Right atrium auricular region (tissue), 2 donors: ENCODE measurements at regions not wholly inside any gene's neighbourhood (a gene's known extent, or its start where the extent isn't known, plus 50 kb on each side); places are given as distances from the start of the nearest gene placed in this dataset.

Experiments used
- DNase-seq: peaks from one replicate; pipeline ENCODE4 v3.0.0-alpha.2; 2019; ENCODE audit warnings: low spot score
- H3K27ac ChIP-seq, 2 donors: fragments of 200-600 bp; sonication (generic); 1 replicate in 1 of 2; 2 replicates in 1 of 2; pipeline ENCODE4 v1.5.1; 2016 to 2019
- H3K27me3 ChIP-seq, 2 donors: fragments of 200-600 bp; sonication (generic); one replicate each; pipeline versions ENCODE4 v1.5.1 to v1.6.0; 2017 to 2019
- H3K36me3 ChIP-seq: fragments of 200-600 bp; sonication (generic); one replicate; pipeline ENCODE4 v1.5.1; 2016
- H3K4me1 ChIP-seq, 2 donors: fragments of 200-600 bp; sonication (generic); one replicate each; pipeline versions ENCODE4 v1.5.1 to v1.6.0; 2017 to 2019
- H3K4me3 ChIP-seq, 2 donors: fragments of 200-600 bp; sonication (generic); 1 replicate in 1 of 2; 2 replicates in 1 of 2; pipeline ENCODE4 v1.5.1; 2017 to 2019; ENCODE audit warnings: mild to moderate bottlenecking in 1 of 2, moderate library complexity in 1 of 2
- H3K9me3 ChIP-seq, 2 donors: fragments of 200-600 bp; sonication (generic); one replicate each; pipeline ENCODE4 v1.5.1; 2019
- TF ChIP-seq, protein P1 (sequence below), 2 donors: fragments of 200-600 bp; sonication (generic); IDR thresholded peaks; one replicate each; pipeline ENCODE4 v1.5.1; 2019; ENCODE audit warnings: antibody characterized with exemption in 2 of 2

GRCh38 chr16:82313754-82314153 is 143.7 kb upstream of the MPHOSPH6 start:
- Histone ChIP-seq H3K36me3 (no peaks in the 10 kb centered on the region), H3K4me1 (peaks cover 0 to 10% of the 10 kb centered on the region in 2 donors), H3K4me3 (no peak overlapping the region), H3K9me3 (no peaks in the 10 kb centered on the region), H3K27me3 (no peaks in the 10 kb centered on the region), H3K27ac (peak overlapping the region in 1 of 2 donors; percentile 49)
- TF ChIP-seq, protein P1, sequence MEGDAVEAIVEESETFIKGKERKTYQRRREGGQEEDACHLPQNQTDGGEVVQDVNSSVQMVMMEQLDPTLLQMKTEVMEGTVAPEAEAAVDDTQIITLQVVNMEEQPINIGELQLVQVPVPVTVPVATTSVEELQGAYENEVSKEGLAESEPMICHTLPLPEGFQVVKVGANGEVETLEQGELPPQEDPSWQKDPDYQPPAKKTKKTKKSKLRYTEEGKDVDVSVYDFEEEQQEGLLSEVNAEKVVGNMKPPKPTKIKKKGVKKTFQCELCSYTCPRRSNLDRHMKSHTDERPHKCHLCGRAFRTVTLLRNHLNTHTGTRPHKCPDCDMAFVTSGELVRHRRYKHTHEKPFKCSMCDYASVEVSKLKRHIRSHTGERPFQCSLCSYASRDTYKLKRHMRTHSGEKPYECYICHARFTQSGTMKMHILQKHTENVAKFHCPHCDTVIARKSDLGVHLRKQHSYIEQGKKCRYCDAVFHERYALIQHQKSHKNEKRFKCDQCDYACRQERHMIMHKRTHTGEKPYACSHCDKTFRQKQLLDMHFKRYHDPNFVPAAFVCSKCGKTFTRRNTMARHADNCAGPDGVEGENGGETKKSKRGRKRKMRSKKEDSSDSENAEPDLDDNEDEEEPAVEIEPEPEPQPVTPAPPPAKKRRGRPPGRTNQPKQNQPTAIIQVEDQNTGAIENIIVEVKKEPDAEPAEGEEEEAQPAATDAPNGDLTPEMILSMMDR (IDR thresholded peaks at IDR 0.05) = no peak
- DNase-seq = no peak

GRCh38 chr16:82311528-82311927 is 141.5 kb upstream of the MPHOSPH6 start:
- no peak for DNase-seq
- Histone ChIP-seq H3K4me3 (no peak overlapping the region), H3K27me3 (no peaks in the 10 kb centered on the region), H3K9me3 (no peaks in the 10 kb centered on the region), H3K27ac (no peak overlapping the region), H3K36me3 (no peaks in the 10 kb centered on the region), H3K4me1 (peaks cover 0 to 5% of the 10 kb centered on the region in 2 donors)
- TF ChIP-seq, protein P1 (IDR thresholded peaks at IDR 0.05) = no peak

DNA sequence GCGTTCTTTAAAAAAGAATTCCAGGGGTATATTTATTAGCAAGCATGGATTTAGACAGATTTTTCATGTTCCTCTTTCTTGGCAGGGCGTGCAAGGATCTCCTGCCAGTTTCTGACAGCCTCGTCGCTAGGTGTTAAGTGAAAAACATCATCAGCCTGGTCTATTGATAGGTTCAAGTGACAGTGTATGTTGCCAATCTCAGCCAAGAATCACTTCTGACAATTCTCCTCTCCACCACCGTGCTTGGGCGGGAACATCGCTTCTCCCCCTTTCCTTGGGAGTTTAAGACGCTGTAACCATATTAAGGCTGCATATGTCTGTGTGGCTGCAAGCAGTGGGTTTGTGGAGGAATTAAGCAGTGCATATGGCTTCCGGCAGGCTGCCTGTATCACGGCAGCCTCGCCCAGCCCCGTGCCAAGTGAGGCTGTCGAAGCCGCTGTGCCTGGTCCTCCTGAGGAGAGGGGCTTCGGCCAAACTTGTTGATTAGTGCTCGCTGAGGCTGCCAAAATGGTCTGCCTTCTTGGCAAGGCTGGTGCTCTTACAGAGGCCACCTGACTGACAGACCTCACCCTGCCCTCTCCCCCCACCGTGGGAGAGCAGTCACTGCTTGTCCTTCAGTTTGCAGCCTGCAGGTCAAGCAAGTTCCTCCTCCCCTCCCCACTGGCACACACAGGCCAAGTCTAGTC is 132.2 kb upstream of the MPHOSPH6 start:
- no peak for DNase-seq
- H3K4me3 ChIP-seq = peak overlapping the region in 1 of 2 donors; percentile 14
- H3K27ac ChIP-seq = peak overlapping the region; percentile 37 to 72

GRCh38 chr16:82301146-82301755 is 131.2 kb upstream of the MPHOSPH6 start:
- Histone ChIP-seq H3K9me3 (no peaks in the 10 kb centered on the region), H3K4me3 (no peak overlapping the region), H3K36me3 (no peaks in the 10 kb centered on the region), H3K27me3 (no peaks in the 10 kb centered on the region), H3K27ac (peak overlapping the region in 1 of 2 donors; percentile 72), H3K4me1 (peaks cover 0 to 7% of the 10 kb centered on the region in 2 donors)
- TF ChIP-seq, protein P1 (IDR thresholded peaks at IDR 0.05) = no peak
- DNase-seq = no peak

More for the DNA sequence above, 132.2 kb upstream of the MPHOSPH6 start:
- peaks cover 0 to 7% of the 10 kb centered on the region in 2 donors for H3K4me1 ChIP-seq
- no peaks in the 10 kb centered on the region for H3K36me3 ChIP-seq
- H3K27me3 ChIP-seq = no peaks in the 10 kb centered on the region
- no peaks in the 10 kb centered on the region for H3K9me3 ChIP-seq
- TF ChIP-seq, protein P1 (IDR thresholded peaks at IDR 0.05) = no peak

- Histone ChIP-seq H3K4me3 (no peak overlapping the region), H3K36me3 (no peaks in the 10 kb centered on the region), H3K4me1 (peaks cover 0 to 7% of the 10 kb centered on the region in 2 donors), H3K27me3 (no peaks in the 10 kb centered on the region), H3K27ac (no peak overlapping the region), H3K9me3 (no peaks in the 10 kb centered on the region)
- TF ChIP-seq, protein P1 (IDR thresholded peaks at IDR 0.05) = no peak
- no peak for DNase-seq
Observed at GRCh38 chr16:82300374-82300951, 130.4 kb upstream of the MPHOSPH6 start.
